Smooth muscle cell (in vitro differentiated cells): ENCODE measurements at regions not wholly inside any gene's neighbourhood (a gene's known extent, or its start where the extent isn't known, plus 50 kb on each side); places are given as distances from the start of the nearest gene placed in this dataset.

Experiments used
- DNase-seq: peaks from one replicate; lab custom pipeline; 2025; ENCODE audit not compliant: unreplicated experiment; lab: John Stamatoyannopoulos, UW
- H2AFZ ChIP-seq: fragments of 200-600 bp; sonication (generic); 2 replicates; pipeline ENCODE4 v1.6.0; 2016; ENCODE audit warnings: antibody characterized with exemption, low read depth, mild to moderate bottlenecking
- H3F3A ChIP-seq: fragments of 200-600 bp; sonication (generic); 2 replicates; pipeline ENCODE4 v1.6.0; 2017; ENCODE audit warnings: antibody characterized with exemption, low read depth
- H3K27ac ChIP-seq: fragments of 200-600 bp; sonication (generic); 2 replicates; pipeline ENCODE4 v1.5.1; 2016; ENCODE audit warnings: low read depth, mild to moderate bottlenecking
- H3K27me3 ChIP-seq: fragments of 200-600 bp; sonication (generic); 2 replicates; pipeline ENCODE4 v1.6.1; 2016; ENCODE audit warnings: low read depth, mild to moderate bottlenecking
- H3K36me3 ChIP-seq: fragments of 200-600 bp; sonication (generic); 2 replicates; pipeline ENCODE4 v1.5.1; 2016; ENCODE audit warnings: low read depth
- H3K4me1 ChIP-seq: fragments of 200-600 bp; sonication (generic); 2 replicates; pipeline ENCODE4 v1.5.1; 2016; ENCODE audit warnings: low read depth
- H3K4me2 ChIP-seq: fragments of 200-600 bp; sonication (generic); 2 replicates; pipeline ENCODE4 v1.6.0; 2016; ENCODE audit warnings: mild to moderate bottlenecking
- H3K4me3 ChIP-seq: fragments of 200-600 bp; sonication (generic); 2 replicates; pipeline ENCODE4 v1.5.1; 2016; ENCODE audit warnings: mild to moderate bottlenecking
- H3K79me2 ChIP-seq: fragments of 200-600 bp; sonication (generic); 2 replicates; pipeline ENCODE4 v1.6.0; 2016; ENCODE audit warnings: low read depth, mild to moderate bottlenecking
- H3K9ac ChIP-seq: fragments of 200-600 bp; sonication (generic); 2 replicates; pipeline ENCODE4 v1.6.0; 2016; ENCODE audit warnings: low read depth
- H3K9me3 ChIP-seq: fragments of 200-600 bp; sonication (generic); replicated peaks from 2 replicates; pipeline ENCODE4 v1.5.1; 2016; ENCODE audit warnings: low read depth
- H4K20me1 ChIP-seq: fragments of 200-600 bp; sonication (generic); 2 replicates; pipeline ENCODE4 v1.6.0; 2016; ENCODE audit warnings: low read depth
- WGBS: methylation state at CpG from one replicate; pipeline ENCODE4 v1.1.7; 2016; ENCODE audit warnings: low lambda C conversion rate; 5-methylcytosine and 5-hydroxymethylcytosine counted together
- TF ChIP-seq, protein P1 (sequence below): fragments of 200-600 bp; sonication (generic); IDR thresholded peaks from 2 replicates; pipeline ENCODE4 v1.5.1; 2017; ENCODE audit warnings: borderline replicate concordance, mild to moderate bottlenecking, antibody characterized with exemption; ENCODE audit not compliant: insufficient read depth, poor library complexity, severe bottlenecking

DNA sequence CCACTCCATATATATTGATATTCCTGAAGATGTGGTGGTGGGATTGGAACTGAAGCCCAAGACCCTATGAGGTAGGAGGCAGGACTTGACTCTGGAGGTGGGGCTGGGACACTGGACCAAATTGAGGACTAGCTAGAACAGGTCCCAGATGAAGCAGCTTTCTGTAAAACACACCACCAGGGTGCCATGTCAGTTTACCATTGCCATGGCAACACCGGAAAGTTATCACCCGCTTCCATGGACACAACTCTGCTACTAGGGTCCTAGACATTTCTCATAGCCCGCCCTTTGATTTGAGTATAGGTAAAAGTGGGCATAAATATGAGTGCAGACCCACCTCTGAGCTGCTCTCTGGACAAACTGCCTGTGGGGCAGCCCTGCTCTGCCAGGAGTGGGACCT, 490.5 kb upstream of the PFKP start:
- no peaks in the 10 kb centered on the region for H3K79me2 ChIP-seq

DNA sequence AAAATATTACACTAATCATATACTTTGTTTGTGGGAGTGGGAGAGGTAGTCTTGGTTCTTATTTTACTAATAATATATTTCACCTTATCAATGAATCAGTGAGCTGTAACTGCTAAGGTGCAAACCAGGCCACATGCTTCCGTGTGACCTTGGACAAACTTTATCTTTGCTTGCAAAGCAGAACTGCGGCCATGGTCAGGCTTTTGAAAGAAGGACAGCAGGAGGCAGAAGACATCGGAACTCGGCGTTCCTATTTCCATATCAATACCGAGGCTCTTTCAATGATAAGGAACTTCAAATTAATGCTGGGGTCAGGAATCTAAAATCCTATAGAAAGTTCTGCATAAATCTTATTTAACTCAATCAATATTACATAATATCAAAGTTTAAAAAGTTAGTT, 491.9 kb upstream of the PFKP start:
- no peak overlapping the region for H3K4me2 ChIP-seq
- no peaks in the 10 kb centered on the region for H3K79me2 ChIP-seq
- no peaks in the 10 kb centered on the region for H3K9me3 ChIP-seq
- H3K4me3 ChIP-seq: no peak overlapping the region
- TF ChIP-seq, protein P1, sequence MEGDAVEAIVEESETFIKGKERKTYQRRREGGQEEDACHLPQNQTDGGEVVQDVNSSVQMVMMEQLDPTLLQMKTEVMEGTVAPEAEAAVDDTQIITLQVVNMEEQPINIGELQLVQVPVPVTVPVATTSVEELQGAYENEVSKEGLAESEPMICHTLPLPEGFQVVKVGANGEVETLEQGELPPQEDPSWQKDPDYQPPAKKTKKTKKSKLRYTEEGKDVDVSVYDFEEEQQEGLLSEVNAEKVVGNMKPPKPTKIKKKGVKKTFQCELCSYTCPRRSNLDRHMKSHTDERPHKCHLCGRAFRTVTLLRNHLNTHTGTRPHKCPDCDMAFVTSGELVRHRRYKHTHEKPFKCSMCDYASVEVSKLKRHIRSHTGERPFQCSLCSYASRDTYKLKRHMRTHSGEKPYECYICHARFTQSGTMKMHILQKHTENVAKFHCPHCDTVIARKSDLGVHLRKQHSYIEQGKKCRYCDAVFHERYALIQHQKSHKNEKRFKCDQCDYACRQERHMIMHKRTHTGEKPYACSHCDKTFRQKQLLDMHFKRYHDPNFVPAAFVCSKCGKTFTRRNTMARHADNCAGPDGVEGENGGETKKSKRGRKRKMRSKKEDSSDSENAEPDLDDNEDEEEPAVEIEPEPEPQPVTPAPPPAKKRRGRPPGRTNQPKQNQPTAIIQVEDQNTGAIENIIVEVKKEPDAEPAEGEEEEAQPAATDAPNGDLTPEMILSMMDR: no peak
- H3K4me1 ChIP-seq: no peaks in the 10 kb centered on the region
- no peaks in the 10 kb centered on the region for H3K27me3 ChIP-seq
- H3K27ac ChIP-seq: no peak overlapping the region
- no peaks in the 10 kb centered on the region for H3K36me3 ChIP-seq
- DNase-seq: no peak
- H3F3A ChIP-seq: no peaks in the 10 kb centered on the region
- H3K9ac ChIP-seq: no peak overlapping the region
- no peaks in the 10 kb centered on the region for H4K20me1 ChIP-seq
- WGBS: 24% methylated on average over 6 of the region's 6 CpGs
- no peak overlapping the region for H2AFZ ChIP-seq

More for the DNA sequence above, 490.5 kb upstream of the PFKP start:
- Histone ChIP-seq H3K27ac (no peak overlapping the region), H4K20me1 (no peaks in the 10 kb centered on the region), H3K27me3 (no peaks in the 10 kb centered on the region), H3K4me2 (no peak overlapping the region), H3K9me3 (no peaks in the 10 kb centered on the region), H3F3A (no peaks in the 10 kb centered on the region), H3K36me3 (no peaks in the 10 kb centered on the region), H3K4me1 (no peaks in the 10 kb centered on the region), H2AFZ (no peak overlapping the region), H3K4me3 (no peak overlapping the region), H3K9ac (no peak overlapping the region)
- TF ChIP-seq, protein P1: no peak
- no peak for DNase-seq
- 68% methylated on average over 3 of the region's 3 CpGs for WGBS

DNA sequence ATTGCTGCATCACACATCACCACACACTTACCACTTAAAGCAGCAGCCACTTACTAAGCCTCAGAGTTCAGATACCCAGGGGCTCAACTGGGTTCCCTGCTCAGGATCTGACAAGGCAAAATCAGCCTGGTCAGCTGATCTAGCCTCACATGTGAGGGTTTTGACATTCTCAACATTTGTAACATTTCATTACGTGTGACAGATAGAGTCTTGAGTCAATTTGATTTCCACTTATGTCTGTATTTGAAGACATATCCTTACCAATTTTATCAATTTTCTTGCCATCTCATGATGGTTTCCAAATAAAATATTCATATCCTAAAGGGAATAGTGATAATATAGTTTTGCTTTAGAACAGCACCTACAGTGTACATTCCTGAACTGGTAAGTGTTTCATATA, 494.7 kb upstream of the PFKP start:
- no peak overlapping the region for H3K4me3 ChIP-seq
- no peak for DNase-seq

DNA sequence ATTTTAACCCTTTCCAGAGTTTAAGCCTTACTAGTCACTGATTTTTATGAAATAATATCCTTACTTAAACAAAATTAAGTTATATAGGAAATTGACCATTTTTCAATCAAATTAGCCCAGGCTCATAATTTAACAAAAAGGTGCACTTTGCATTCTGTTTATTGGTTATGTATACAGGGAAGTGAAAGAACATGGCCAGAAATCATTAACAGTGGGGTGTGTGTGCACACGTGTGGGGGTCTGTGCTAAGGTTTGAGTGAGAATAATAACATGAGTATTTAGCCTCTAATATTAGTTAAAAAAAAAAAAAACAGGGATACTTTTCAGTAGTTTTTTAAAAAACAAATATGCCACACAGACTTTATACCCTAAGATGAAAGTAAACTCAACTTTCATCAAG, 510.5 kb upstream of the PFKP start:
- DNase-seq: no peak
- 87% methylated on average over 1 of the region's 1 CpG for WGBS
- no peaks in the 10 kb centered on the region for H4K20me1 ChIP-seq
- H3K27me3 ChIP-seq: no peaks in the 10 kb centered on the region
- no peaks in the 10 kb centered on the region for H3K79me2 ChIP-seq
- no peak overlapping the region for H3K27ac ChIP-seq
- no peak overlapping the region for H3K4me2 ChIP-seq
- H3K9ac ChIP-seq: no peak overlapping the region
- no peaks in the 10 kb centered on the region for H3F3A ChIP-seq
- TF ChIP-seq, protein P1: no peak
- H2AFZ ChIP-seq: no peak overlapping the region
- H3K9me3 ChIP-seq: no peaks in the 10 kb centered on the region
- H3K4me3 ChIP-seq: no peak overlapping the region
- H3K4me1 ChIP-seq: no peaks in the 10 kb centered on the region
- no peaks in the 10 kb centered on the region for H3K36me3 ChIP-seq

More for the DNA sequence above, 494.7 kb upstream of the PFKP start:
- H3K9ac ChIP-seq: no peak overlapping the region
- H3K36me3 ChIP-seq: no peaks in the 10 kb centered on the region
- H3K27ac ChIP-seq: no peak overlapping the region
- H4K20me1 ChIP-seq: no peaks in the 10 kb centered on the region
- H2AFZ ChIP-seq: no peak overlapping the region
- H3K9me3 ChIP-seq: no peaks in the 10 kb centered on the region
- no peaks in the 10 kb centered on the region for H3K27me3 ChIP-seq
- H3K4me2 ChIP-seq: no peak overlapping the region
- no peaks in the 10 kb centered on the region for H3F3A ChIP-seq
- no peaks in the 10 kb centered on the region for H3K4me1 ChIP-seq
- 80% methylated on average over 1 of the region's 1 CpG for WGBS
- H3K79me2 ChIP-seq: no peaks in the 10 kb centered on the region
- TF ChIP-seq, protein P1: no peak
